Left cardiac atrium (tissue), 4 donors: ENCODE measurements at regions not wholly inside any gene's neighbourhood (a gene's known extent, or its start where the extent isn't known, plus 50 kb on each side); places are given as distances from the start of the nearest gene placed in this dataset.
"Not testable (repeated sequence)": the region's sequence is repeated elsewhere in the genome, so short reads cannot be mapped to it uniquely, and the experiment has no call there.

Source experiments
- ATAC-seq, 2 donors: fragments of 200-7000 bp; cut with Tn5 transposase; one replicate each; pipeline ENCODE4 v1.9.1; 2020; ENCODE audit warnings: mild to moderate bottlenecking in 2 of 2, moderate library complexity in 2 of 2
- DNase-seq: peaks from one replicate; pipeline ENCODE4 v3.0.0-alpha.2; 2020
- intact Hi-C, 2 donors: fragments of 100-400 bp; cut with DNase I; formaldehyde crosslinking; loops; one replicate each; pipeline versions ENCODE4 v1.14.1 to v1.15.1; 2022 to 2023
- donor health status: DM: no; HTN: yes; CAD: no.
- donor health status: DM: no; HTN: yes; CAD: no; lungs with severe emphysema.
- donor health status: DM: yes; HTN: yes; CAD: no.
- donor health status: Dilated cardiomyopathy.

DNA sequence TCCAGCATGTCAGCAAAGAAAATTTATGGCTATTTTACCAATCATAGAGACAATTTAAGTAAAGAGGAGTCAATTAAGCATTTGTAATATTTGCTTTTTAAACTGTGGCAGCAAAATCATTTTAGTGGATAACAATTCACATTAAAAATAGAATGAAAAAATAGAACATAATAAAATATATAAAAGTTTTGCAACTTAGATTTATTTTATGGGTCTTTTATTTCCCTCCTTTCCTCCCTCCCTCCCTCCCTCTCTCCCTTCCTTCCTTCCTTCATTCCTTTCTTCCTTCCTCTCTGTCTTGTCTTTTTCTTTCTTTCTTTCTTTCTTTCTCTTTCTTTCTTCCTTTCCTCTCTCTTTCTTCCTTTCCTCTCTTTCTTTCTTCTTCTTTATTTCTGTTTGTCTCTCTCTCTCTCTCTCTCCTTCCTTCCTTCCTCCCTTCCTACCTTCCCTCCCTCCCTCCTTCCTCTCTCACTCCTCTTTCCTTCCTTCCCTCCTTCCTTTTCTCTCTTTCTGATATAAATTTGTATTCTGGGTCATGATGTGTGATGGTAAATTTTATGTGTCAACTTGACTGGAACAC lies 610.9 kb upstream of the CITED2 start:
- DNase-seq = no peak
- no peak for ATAC-seq
- intact Hi-C loops = no loop called here

DNA sequence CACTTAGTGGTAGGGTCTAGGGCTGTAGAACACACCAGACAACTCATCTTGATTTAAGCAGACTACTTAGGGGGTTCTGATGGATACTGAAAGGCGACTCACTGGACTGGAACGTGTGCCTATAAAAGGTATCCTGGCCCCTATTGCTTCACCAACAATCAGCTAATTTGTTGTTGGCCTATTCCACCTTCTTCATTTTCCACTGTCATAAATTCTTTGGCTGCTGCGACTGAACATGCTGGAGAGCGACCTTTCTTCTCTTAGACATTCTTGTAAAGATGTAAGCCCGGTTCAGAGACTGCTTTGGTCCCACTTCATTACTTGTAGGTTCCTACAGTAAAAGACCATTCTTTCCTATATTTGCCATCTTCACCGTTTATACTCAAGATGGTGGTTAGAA lies 609.9 kb upstream of the CITED2 start:
- intact Hi-C loops = no loop called here
- DNase-seq = no peak
- ATAC-seq = no peak

DNA sequence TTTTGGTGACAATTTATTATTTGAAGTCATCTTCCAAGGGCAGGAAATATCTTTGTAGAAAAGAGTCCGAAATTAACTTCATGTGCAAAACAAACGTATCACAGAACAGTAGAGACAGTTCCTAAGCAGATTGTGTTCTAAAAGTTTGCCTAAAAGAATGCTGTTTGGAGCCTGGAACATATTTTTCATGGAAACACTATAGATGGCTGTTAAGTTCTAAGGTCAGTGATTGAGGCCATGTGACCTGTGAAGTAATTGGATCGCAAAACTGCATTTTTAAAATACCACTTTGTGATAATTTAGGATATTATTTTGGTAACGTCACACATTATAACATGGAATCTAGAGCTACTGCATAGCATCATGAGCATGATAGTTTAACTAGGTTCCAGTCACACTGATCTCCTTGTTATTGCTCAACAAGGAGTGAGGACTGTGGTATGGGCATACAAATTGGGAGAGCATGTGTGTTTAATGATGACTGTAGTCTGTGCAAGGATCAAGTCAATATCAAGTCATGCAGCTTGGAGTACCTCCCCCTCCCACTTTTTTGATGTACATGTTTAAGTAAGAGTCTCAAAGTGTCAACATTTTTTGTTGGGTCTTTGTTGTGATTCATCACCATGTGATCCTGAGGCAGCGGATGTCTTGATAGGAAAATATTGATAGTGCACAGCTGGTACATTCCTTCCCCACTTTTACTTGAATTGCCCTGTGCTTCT lies 609.3 kb upstream of the CITED2 start:
- no peak for ATAC-seq
- intact Hi-C loops = no loop called here
- DNase-seq = no peak

DNA sequence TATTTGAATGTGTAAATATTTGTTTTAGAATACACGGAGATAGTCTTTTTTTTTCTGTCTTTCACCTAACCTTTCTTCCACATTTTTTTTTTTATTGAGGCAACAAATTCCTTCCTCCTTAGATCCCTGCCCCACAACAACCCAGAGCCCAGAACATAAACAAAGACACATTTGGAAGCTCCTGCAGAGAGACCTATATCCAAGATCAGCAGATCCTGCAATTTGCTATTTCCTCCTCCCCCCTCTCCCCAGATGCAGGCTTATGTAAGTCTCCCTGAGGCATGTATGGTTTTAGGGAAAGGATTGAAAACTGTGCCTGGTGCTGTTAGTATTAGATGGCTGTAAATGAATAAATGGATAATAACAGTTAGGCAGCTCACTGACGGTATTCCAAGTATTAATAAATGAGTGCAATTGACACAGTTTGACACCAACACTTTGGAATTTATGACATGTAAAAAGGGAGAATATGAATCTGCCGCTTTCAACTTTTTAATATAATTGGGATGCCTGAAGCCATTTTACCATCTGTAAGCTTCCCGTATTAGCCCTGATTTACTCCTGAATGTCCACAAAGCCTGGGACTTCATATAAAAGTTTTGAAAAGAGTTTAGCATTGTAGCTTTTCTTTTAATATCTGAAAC lies 608.3 kb upstream of the CITED2 start:
- no peak for DNase-seq
- ATAC-seq = no peak
- intact Hi-C loops = no loop called here

DNA sequence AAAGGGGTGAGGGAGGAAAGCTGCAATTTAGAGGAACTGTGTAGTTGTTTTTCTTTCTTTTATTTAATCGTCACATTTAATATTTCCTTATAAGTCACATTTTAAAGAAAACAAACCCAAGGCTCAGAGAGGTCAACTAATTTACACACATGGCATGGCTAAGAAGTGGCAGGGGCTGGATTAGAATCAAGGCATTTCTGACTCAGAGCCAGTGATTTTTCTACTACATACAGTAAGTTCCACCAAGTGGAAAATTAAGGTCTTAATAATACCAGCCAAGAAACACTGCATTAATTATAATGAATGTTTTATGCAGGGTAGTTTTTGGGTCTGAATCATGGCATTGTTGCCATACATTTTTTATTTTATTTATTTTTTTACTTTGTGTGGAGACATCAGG lies 607.7 kb upstream of the CITED2 start:
- DNase-seq (no peak), ATAC-seq (no peak)
- intact Hi-C loops = no loop called here

DNA sequence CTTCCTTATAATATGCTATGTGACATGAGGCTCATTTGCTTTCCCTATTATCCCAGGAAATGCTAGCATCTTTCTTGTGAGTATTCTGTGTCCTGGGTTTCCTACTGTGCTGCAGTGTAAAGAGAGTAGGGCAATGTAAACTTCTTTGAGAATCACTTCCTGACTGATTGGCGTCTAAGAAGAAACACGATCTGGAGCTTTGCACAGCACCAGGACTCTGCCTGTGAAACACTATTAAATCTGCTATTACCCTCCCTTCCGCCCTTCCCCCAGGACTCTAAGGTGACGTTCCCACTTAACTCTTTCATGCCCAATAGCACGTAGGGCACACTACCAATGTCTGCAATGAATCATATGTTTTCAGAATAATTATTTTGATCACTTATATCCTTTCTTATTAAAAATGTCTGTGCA lies 607.3 kb upstream of the CITED2 start:
- DNase-seq (no peak), ATAC-seq (peak; percentile 42 to 75)
- intact Hi-C loops = no loop called here

DNA sequence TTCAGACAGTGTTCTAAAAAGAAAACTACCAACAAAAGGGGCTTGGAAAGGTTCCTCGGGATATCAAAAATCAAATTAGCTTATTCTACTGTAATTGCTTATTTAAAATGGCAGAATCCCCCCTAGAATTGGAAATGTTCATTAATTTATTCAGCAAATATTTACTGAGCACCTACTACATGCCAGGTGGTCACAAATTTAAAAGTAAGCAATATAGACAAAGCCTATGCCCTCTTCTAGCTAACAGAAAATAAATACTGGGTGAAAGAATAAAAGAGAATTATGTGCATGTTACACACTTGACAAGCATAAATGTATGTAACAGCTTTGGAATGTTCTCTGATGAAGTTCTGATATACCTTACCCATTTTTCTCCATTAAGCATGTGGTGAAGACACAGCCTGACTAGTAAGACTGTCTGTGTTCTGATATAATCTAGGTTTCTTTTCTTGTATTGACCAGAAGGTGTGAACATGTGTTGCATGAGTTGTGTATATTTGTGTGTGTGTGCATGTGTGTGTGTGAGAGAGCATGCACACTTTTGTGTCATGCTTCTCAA lies 606.7 kb upstream of the CITED2 start:
- no peak for ATAC-seq
- no peak for DNase-seq
- intact Hi-C loops = no loop called here

DNA sequence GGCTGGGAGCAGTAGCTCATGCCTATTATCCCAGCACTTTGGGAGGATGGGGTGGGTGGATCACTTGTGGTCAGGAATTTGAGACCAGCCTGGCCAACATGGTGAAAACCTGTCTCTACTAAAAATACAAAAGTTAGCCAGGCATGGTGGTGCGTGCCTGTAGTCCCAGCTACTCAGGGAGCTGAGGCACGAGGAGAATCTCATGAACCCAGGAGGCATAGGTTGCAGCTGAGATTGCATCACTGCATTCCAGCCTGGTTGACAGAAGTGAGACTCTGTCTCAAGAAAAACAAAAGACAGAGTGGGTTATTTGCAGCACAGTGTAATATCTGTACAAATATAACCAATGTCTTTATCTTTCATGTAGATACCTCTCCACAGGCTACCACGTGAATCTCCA lies 606.2 kb upstream of the CITED2 start:
- peak in 1 of 2 donors; percentile 25 for ATAC-seq
- DNase-seq, intact Hi-C loops: not testable (repeated sequence)

DNA sequence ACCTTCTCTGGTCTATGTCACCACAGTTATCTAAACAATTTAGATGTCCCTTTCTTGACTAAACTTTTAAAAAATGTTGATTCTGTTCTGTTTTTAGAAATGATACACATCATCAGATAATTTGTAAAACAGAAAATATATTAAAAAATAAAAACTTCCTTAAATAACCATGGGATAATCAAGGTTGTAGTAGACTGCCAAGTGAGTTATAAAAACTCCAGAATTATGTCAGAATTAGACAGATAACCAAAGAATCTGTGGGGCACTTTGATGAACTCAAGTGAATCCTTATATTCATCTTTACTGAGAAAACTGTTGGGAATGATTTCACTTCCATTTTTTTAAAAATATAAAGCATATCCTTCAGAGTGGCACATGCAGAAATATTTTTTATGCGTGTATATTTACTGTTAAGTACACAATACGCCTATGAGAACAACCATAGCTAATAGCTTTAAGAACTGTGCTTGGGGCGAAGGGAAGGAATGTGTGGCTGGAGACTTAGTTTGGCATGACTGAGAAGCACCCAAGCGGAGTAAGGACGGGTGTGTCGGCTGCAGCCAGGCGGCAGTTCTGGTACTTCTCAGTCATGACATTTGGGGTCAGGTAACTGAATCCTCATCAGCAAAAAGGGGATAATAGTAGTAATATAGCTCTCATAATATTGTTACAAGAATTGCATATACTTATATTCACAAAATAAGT lies 604.7 kb upstream of the CITED2 start:
- ATAC-seq (peak in 1 of 2 donors; percentile 48), DNase-seq (no peak)
- intact Hi-C loops = no loop called here

DNA sequence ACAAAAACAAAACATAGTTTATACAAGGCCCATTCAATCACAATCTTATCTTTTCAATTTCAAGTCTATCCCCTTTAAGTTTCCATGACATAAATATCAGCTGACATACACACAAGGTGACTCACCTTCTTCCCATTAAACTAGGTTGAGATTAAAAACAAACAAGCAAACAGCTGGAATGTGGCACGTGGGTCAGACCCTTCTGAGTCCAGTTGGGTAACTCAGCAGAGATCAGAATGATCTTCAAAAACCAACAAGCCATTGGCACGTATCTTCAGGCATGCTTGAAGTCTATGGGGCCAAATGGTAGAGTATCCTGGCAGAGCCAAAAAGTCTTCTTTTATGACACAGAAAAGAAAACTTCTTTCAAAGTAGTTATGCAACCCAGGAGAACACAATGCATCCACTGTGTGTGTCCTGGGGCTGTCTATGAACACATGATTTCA lies 603.5 kb upstream of the CITED2 start:
- DNase-seq = no peak
- peak in 1 of 2 donors; percentile 51 for ATAC-seq
- intact Hi-C loops = no loop called here

DNA sequence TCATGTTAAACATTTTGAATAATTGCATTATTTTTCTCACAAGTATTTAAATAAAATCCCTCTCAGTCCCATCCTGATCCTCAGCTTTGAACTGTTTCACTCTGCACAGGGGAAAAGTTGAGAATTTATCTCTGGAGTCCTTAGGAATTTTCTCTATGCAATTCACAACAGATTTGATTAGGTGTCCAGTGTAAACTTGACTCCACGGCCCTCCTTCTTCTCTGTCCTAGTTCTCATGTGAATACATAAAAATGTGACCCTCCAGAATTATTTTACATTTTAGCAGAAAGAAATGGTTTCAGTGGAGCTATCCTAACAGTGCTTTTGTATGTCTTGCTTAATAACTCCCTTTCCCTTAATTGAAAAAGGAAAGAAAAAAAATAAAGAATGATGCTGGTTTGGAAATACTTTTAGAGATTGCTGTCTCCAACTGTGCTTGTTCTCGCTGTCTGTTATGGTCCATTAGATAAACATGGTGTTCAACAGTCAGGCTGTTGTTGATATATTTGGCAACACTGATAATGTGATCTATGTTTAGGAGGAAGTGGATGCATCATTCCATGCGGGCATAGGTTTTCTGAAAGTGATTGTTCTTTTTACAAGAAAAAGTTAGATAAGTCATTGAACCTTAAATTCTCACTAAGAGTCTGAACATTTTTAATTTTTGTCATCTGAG lies 599.4 kb upstream of the CITED2 start:
- DNase-seq = peak; percentile 21
- ATAC-seq = peak; percentile 81 to 91
- intact Hi-C loops = no loop called here

DNA sequence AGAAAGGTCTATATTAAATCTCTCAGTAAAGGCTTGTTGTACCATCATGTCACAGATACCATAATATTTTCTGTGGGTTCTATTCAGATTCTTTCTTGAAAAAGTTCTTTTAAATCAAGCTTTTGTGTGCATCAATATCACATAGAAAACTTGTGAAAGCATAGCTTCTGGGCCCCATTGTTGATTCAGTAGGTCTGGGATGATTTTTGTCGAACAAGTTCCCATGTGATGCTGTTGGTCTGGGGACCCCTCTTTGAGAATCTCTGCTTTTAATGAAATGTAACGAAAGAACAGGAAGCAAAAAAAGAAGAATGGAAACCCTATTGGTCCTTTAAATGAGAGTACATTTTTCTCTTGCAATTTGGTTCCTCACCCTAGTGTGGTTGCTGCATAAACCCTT lies 597.7 kb upstream of the CITED2 start:
- intact Hi-C loops = no loop called here

DNA sequence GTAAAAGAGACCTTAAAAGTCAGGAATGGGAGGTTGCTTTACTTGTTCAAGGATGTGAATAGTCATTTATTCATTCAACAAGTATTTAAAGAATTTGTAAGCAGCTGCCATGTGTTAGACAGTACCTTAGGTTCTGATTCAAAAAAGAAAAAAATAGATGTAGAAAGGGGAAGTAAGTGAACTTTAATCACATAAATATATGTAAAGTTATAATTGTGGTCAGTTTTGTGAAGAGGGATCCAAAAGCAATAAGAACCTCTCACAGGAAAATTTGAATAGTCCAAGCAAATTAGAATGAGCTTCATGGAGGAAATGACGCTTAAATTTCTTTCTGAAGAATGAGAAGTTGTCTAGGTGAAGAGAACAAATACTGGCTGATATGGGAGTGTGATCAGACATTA lies 596.1 kb upstream of the CITED2 start:
- DNase-seq (no peak), ATAC-seq (no peak)
- intact Hi-C loops = no loop called here

More for the DNA sequence above, 597.7 kb upstream of the CITED2 start:
- DNase-seq (no peak), ATAC-seq (no peak)

DNA sequence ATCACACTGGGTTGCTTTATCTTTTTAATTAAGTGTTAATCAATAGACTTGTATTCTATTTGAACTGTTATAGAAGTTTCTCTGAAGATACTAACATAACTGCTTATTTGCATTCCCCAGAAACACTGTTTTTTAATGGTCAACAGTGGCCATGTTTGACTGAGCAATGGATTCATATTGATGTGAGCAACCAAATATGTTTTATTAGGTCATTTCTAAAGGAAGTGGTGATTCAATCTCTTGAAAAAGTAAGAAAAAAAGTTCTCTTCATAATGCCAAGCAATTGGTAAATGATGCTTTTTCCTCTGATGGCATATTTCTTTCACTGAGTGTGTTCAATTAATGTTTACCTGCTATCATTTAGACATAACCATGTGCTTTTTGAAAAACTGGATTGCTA lies 593.0 kb upstream of the CITED2 start:
- intact Hi-C loops = loop anchor here in 1 of 2 donors (10.0 kb wide), 1 partner anchor 203 kb away; no protein-coding TSS in a partner anchor
- DNase-seq (no peak), ATAC-seq (no peak)

DNA sequence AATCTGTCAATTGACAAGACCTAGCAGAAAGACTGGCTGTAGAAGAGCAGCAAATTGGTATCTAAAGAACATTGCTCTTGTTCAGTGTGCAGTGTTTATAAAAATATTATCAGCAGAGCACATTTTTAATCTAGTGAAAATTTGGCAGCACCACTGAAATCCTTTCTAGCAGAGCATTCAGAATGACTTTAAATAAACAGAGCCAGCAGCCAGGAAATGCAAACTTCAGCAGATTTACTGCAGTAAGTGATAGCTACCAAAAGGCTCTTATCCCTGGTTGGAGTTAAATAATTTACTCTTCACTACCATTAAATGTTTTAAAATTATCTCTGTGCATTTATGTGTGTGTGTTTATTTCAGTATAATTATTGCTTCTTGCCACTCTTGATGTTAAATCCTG lies 590.9 kb upstream of the CITED2 start:
- DNase-seq = no peak
- intact Hi-C loops = loop anchor here in 1 of 2 donors (10.0 kb wide), 1 partner anchor 201 kb away; no protein-coding TSS in a partner anchor
- ATAC-seq = peak; percentile 34 to 60

DNA sequence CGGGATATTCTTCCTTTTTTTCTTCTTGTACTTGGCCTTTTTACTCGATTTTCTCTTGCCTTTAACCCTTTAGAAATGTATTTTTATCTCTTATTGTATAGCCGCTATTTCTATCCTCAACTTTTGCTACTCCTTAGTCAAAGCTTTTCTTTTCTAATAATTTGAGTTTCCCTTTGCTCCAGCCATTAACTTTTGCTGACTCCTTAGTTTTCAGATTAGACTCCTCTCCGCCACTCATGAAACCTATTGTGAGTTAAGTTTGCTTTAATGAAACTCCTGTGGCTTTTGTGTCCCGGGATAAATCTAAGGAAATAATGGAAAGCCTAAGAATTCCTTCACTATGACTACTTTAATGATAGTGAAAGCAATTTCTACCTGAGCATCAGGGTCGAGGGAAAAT lies 590.3 kb upstream of the CITED2 start:
- no peak for ATAC-seq
- intact Hi-C loops = loop anchor here in 1 of 2 donors (5.0 to 10.0 kb wide), 2 partner anchors 200 to 592 kb away; partner anchors contain the start of gene CITED2

DNA sequence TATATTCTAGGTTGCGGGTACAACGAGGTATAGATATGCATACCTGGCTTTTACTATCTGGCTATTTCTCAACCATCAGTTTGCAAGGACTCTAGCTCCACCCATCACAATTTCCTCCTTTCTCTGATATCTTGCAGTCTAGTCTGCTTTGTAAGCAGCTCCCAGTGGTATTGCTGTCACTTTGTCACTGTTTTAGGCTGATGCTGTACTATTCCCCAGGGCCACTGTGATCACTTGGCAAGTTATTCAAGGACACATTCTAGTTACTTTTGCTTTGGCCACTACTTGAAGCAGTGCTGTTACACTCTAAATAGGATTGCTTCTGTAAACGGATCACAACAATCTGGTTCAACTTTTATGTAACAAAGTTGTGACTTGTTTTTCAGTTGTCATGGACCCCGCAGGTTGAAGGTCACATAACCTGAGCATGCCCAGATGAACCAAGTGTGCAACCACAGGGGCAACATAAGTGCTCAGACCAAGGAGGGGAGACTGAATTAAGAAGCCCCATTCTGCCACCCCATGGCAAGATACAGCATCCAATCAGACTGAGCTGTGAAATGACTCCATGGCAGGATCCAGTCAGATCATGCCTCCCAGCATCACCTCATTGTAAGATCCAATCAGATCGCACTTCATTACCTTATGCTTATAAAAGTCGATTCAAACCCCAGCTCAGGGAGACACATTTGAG lies 588.4 kb upstream of the CITED2 start:
- ATAC-seq (peak; percentile 63 to 80), DNase-seq (no peak)
- intact Hi-C loops = loop anchor here in 1 of 2 donors (5.0 to 10.0 kb wide), 2 partner anchors 198 to 590 kb away; partner anchors contain the start of gene CITED2

More for the DNA sequence above, 590.3 kb upstream of the CITED2 start:
- no peak for DNase-seq

DNA sequence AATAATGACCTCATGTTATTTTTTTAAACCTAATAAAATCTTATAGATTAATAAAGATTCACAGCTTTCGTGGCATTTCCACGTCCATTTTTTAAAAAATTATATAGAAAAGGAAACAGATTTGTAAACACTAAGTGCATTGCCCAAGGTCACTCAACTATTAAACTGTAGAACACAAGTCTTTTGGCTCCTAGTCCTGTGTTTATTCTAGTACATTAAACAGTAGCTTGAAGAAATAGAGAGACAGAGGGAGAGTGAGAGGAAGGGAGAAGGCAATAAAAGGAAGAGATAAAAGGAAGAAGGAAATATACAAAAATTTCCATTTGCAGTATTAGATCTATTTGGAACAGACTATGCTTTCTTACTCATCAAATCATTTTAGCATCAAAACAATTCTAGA lies 586.7 kb upstream of the CITED2 start:
- DNase-seq = no peak
- no peak for ATAC-seq
- intact Hi-C loops = loop anchor here in 1 of 2 donors (5.0 to 10.0 kb wide), 2 partner anchors 196 to 589 kb away; partner anchors contain the start of gene CITED2
